ENCODE measurements at regions not wholly inside any gene's neighbourhood (a gene's known extent, or its start where the extent isn't known, plus 50 kb on each side); places are given as distances from the start of the nearest gene placed in this dataset.
"Not testable (repeated sequence)": the region's sequence is repeated elsewhere in the genome, so short reads cannot be mapped to it uniquely, and the experiment has no call there.

GRCh38 chr4:30860978-30861377 is 140.8 kb downstream of the PCDH7 start:
- Histone ChIP-seq H3K27ac (ENCODE audit: low read length) (no peak overlapping the region), H3K9me3 (ENCODE audit: control insufficient read depth in 1 of 2, low read length in 2 of 2) (no peaks in the 10 kb centered on the region), H3K4me1 (ENCODE audit: control insufficient read depth in 1 of 2, insufficient read depth in 2 of 2, low read length in 2 of 2) (peaks cover 0 to 12% of the 10 kb centered on the region in 2 donors), H3K4me3 (ENCODE audit: low read depth in 1 of 2, low read length in 2 of 2) (no peak overlapping the region), H3K27me3 (ENCODE audit: low read depth, low read length) (no peaks in the 10 kb centered on the region), H3K36me3 (ENCODE audit: control insufficient read depth in 1 of 2, insufficient read depth in 2 of 2, low read length in 2 of 2) (no peaks in the 10 kb centered on the region)

DNA sequence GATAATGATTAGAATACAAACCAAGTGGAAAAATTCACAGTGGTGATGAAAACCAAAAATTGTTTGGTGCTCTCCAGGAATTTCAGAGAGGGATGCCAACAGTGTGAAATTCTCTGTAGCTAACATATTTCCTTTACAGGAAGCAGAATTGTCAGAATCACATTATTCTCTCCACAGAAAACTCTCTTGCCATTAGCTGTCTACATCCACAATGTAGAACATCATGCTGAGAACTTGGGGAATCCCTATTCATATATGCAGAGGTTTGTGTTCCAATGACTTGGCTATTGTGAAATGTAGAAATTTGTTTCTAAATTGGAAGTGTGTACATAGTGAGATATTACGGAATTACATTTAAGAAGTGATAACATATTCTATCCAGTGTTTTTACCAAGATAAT is 142.0 kb downstream of the PCDH7 start:
- Histone ChIP-seq H3K27ac (ENCODE audit: low read length) (no peak overlapping the region), H3K4me1 (ENCODE audit: control insufficient read depth in 1 of 2, insufficient read depth in 2 of 2, low read length in 2 of 2) (peaks cover 0 to 12% of the 10 kb centered on the region in 2 donors), H3K36me3 (ENCODE audit: control insufficient read depth in 1 of 2, insufficient read depth in 2 of 2, low read length in 2 of 2) (no peaks in the 10 kb centered on the region), H3K9me3 (ENCODE audit: control insufficient read depth in 1 of 2, low read length in 2 of 2) (no peaks in the 10 kb centered on the region), H3K27me3 (ENCODE audit: low read depth, low read length) (no peaks in the 10 kb centered on the region), H3K4me3 (ENCODE audit: low read depth in 1 of 2, low read length in 2 of 2) (no peak overlapping the region)

DNA sequence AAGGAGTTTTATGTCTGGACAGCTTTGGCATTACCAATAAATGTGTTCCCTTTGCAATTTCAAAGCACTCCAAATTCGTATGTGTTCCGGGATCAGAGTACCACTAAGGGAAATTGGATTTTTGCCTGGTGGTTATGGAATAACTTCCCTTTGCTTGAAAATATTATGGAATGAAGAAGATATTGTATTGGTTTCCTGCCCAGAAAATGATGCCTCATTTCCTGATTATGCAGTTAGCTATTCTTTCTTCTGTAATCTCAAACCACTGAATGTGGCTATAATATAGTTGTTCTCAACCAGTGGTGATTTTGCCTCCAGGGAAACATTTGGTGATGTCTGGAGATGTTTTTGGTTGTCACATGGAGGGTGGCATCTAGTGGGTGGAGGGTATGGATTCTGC is 142.9 kb downstream of the PCDH7 start:
- Histone ChIP-seq H3K27ac (ENCODE audit: low read length) (no peak overlapping the region), H3K9me3 (ENCODE audit: control insufficient read depth in 1 of 2, low read length in 2 of 2) (no peaks in the 10 kb centered on the region), H3K4me1 (ENCODE audit: control insufficient read depth in 1 of 2, insufficient read depth in 2 of 2, low read length in 2 of 2) (peaks cover 0 to 12% of the 10 kb centered on the region in 2 donors), H3K36me3 (ENCODE audit: control insufficient read depth in 1 of 2, insufficient read depth in 2 of 2, low read length in 2 of 2) (no peaks in the 10 kb centered on the region), H3K4me3 (ENCODE audit: low read depth in 1 of 2, low read length in 2 of 2) (no peak overlapping the region), H3K27me3 (ENCODE audit: low read depth, low read length) (no peaks in the 10 kb centered on the region)

- H3K4me3 ChIP-seq (ENCODE audit: low read depth in 1 of 2, low read length in 2 of 2), result no peak overlapping the region
- H3K36me3 ChIP-seq (ENCODE audit: control insufficient read depth in 1 of 2, insufficient read depth in 2 of 2, low read length in 2 of 2), result no peaks in the 10 kb centered on the region
- no peaks in the 10 kb centered on the region for H3K27me3 ChIP-seq (ENCODE audit: low read depth, low read length)
- H3K27ac ChIP-seq (ENCODE audit: low read length), result peak overlapping the region; percentile 15
- peaks cover 0 to 5% of the 10 kb centered on the region in 2 donors for H3K4me1 ChIP-seq (ENCODE audit: control insufficient read depth in 1 of 2, insufficient read depth in 2 of 2, low read length in 2 of 2)
- no peaks in the 10 kb centered on the region for H3K9me3 ChIP-seq (ENCODE audit: control insufficient read depth in 1 of 2, low read length in 2 of 2)
These were observed 145.5 kb downstream of the PCDH7 start for GRCh38 chr4:30865691-30866090.

GRCh38 chr4:30866346-30866745 is 146.2 kb downstream of the PCDH7 start:
- H3K4me3 ChIP-seq (ENCODE audit: low read depth in 1 of 2, low read length in 2 of 2), result no peak overlapping the region
- H3K36me3 ChIP-seq (ENCODE audit: control insufficient read depth in 1 of 2, insufficient read depth in 2 of 2, low read length in 2 of 2), result no peaks in the 10 kb centered on the region
- peak overlapping the region; percentile 15 for H3K27ac ChIP-seq (ENCODE audit: low read length)
- H3K9me3 ChIP-seq (ENCODE audit: control insufficient read depth in 1 of 2, low read length in 2 of 2), result no peaks in the 10 kb centered on the region
- H3K27me3 ChIP-seq (ENCODE audit: low read depth, low read length), result no peaks in the 10 kb centered on the region
- H3K4me1 ChIP-seq (ENCODE audit: control insufficient read depth in 1 of 2, insufficient read depth in 2 of 2, low read length in 2 of 2), result peaks cover 0 to 5% of the 10 kb centered on the region in 2 donors

DNA sequence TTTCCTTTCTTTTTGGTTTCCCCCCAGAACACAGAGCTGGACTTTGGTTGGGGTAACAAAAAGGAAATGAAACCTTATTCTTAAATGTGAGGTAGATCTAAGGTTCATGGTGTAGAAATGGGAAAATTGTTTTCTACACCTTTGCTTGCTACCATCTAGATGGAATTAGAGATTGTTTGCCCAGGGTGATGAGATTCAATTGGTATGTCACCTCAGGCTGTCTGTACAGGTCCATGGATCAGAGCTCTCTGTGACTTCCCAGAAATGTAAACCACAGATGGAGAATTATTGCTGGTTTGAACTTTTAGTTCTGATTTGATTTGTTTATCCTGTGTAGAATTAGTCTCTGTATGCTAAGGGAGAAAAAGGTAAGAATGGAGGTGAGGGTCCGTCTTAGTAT is 146.7 kb downstream of the PCDH7 start:
- Histone ChIP-seq H3K4me3 (ENCODE audit: low read depth in 1 of 2, low read length in 2 of 2) (no peak overlapping the region), H3K9me3 (ENCODE audit: control insufficient read depth in 1 of 2, low read length in 2 of 2) (no peaks in the 10 kb centered on the region), H3K27ac (ENCODE audit: low read length) (peak overlapping the region; percentile 32), H3K36me3 (ENCODE audit: control insufficient read depth in 1 of 2, insufficient read depth in 2 of 2, low read length in 2 of 2) (no peaks in the 10 kb centered on the region), H3K4me1 (ENCODE audit: control insufficient read depth in 1 of 2, insufficient read depth in 2 of 2, low read length in 2 of 2) (peaks cover 0 to 5% of the 10 kb centered on the region in 2 donors), H3K27me3 (ENCODE audit: low read depth, low read length) (no peaks in the 10 kb centered on the region)

- H3K4me3 ChIP-seq (ENCODE audit: low read depth in 1 of 2, low read length in 2 of 2), result no peak overlapping the region
- peaks cover 0 to 5% of the 10 kb centered on the region in 2 donors for H3K4me1 ChIP-seq (ENCODE audit: control insufficient read depth in 1 of 2, insufficient read depth in 2 of 2, low read length in 2 of 2)
These were observed 147.3 kb downstream of the PCDH7 start for GRCh38 chr4:30867427-30867826.

GRCh38 chr4:30868111-30868895 is 148.1 kb downstream of the PCDH7 start:
- H3K9me3 ChIP-seq (ENCODE audit: control insufficient read depth in 1 of 2, low read length in 2 of 2), result no peaks in the 10 kb centered on the region
- no peaks in the 10 kb centered on the region for H3K36me3 ChIP-seq (ENCODE audit: control insufficient read depth in 1 of 2, insufficient read depth in 2 of 2, low read length in 2 of 2)
- H3K4me3 ChIP-seq (ENCODE audit: low read depth in 1 of 2, low read length in 2 of 2), result no peak overlapping the region
- H3K27me3 ChIP-seq (ENCODE audit: low read depth, low read length), result no peaks in the 10 kb centered on the region
- peak overlapping the region; percentile 32 for H3K27ac ChIP-seq (ENCODE audit: low read length)
- no peaks in the 10 kb centered on the region for H3K4me1 ChIP-seq (ENCODE audit: control insufficient read depth in 1 of 2, insufficient read depth in 2 of 2, low read length in 2 of 2)

More at GRCh38 chr4:30867427-30867826, 147.3 kb downstream of the PCDH7 start:
- H3K36me3 ChIP-seq (ENCODE audit: control insufficient read depth in 1 of 2, insufficient read depth in 2 of 2, low read length in 2 of 2), result no peaks in the 10 kb centered on the region
- peak overlapping the region; percentile 32 for H3K27ac ChIP-seq (ENCODE audit: low read length)
- no peaks in the 10 kb centered on the region for H3K27me3 ChIP-seq (ENCODE audit: low read depth, low read length)
- no peaks in the 10 kb centered on the region for H3K9me3 ChIP-seq (ENCODE audit: control insufficient read depth in 1 of 2, low read length in 2 of 2)

DNA sequence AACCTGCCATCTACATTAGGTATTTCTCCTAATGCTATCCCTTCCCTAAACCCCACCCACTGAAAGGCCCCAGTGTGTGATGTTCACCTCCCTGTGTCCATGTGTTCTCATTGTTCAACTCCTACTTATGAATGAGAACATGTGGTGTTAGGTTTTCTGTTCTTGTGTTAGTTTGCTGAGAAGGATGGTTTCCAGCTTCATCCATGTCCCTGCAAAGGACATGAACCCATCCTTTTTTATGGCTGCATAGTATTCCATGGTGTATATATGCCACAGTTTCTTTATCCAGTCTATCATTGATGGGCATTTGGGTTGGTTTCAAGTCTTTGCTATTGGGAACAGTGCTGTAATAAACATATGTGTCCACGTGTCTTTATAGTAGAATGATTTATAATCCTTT is 149.2 kb downstream of the PCDH7 start:
- not testable (repeated sequence) for H3K4me3 ChIP-seq (ENCODE audit: low read depth in 1 of 2, low read length in 2 of 2); H3K36me3 ChIP-seq (ENCODE audit: control insufficient read depth in 1 of 2, insufficient read depth in 2 of 2, low read length in 2 of 2); H3K9me3 ChIP-seq (ENCODE audit: control insufficient read depth in 1 of 2, low read length in 2 of 2); H3K4me1 ChIP-seq (ENCODE audit: control insufficient read depth in 1 of 2, insufficient read depth in 2 of 2, low read length in 2 of 2); H3K27me3 ChIP-seq (ENCODE audit: low read depth, low read length); H3K27ac ChIP-seq (ENCODE audit: low read length)

DNA sequence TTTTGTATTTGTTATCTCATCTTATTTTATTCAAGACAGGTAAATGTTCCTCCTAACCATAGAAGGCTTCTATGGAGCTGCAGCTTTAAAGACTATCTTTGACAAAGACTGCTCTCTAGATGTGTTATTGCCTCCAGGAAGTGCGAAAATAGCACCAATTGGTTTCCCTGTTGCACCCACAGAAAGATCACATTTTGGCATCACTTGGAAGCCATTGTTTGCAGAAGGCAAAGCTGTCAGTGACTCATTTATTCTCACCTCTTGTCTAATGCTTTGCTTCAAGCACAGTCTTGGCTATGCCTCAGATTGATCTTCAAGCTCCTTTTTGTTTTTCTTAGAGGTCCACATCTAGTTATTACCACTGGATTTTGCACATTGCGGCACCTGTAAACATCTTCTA is 150.3 kb downstream of the PCDH7 start:
- no peaks in the 10 kb centered on the region for H3K27me3 ChIP-seq (ENCODE audit: low read depth, low read length)
- no peaks in the 10 kb centered on the region for H3K4me1 ChIP-seq (ENCODE audit: control insufficient read depth in 1 of 2, insufficient read depth in 2 of 2, low read length in 2 of 2)
- no peak overlapping the region for H3K4me3 ChIP-seq (ENCODE audit: low read depth in 1 of 2, low read length in 2 of 2)
- no peaks in the 10 kb centered on the region for H3K9me3 ChIP-seq (ENCODE audit: control insufficient read depth in 1 of 2, low read length in 2 of 2)
- H3K27ac ChIP-seq (ENCODE audit: low read length), result no peak overlapping the region
- no peaks in the 10 kb centered on the region for H3K36me3 ChIP-seq (ENCODE audit: control insufficient read depth in 1 of 2, insufficient read depth in 2 of 2, low read length in 2 of 2)

DNA sequence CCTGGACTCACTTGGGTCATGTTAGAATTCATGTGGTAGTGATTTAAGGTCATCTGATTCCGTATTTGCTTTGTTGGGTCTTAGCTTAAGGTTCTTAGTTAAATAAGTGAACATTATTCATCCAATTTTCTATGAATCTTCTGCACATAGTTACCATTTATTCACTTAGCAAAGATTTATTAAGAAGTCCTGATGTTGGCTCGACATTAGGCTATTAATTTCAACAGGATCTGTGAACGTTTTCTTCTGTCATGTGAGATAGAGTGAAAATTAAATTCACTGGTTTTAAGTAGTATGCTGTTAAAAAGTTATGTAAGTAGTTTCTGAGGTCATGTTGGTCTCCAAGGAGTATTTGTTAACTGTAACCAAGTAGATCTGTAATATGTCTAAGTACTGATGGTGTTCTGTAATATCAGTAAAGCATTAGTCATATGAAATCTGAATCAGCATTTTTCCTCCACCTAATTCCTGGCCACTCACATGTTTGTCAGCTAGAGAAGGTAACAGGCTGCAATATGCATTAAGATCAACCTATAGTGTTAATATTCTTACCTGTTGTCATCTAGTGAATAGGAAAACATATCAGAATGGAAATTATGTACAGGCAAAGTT is 155.6 kb downstream of the PCDH7 start:
- no peaks in the 10 kb centered on the region for H3K36me3 ChIP-seq (ENCODE audit: control insufficient read depth in 1 of 2, insufficient read depth in 2 of 2, low read length in 2 of 2)
- no peak overlapping the region for H3K27ac ChIP-seq (ENCODE audit: low read length)
- no peaks in the 10 kb centered on the region for H3K4me1 ChIP-seq (ENCODE audit: control insufficient read depth in 1 of 2, insufficient read depth in 2 of 2, low read length in 2 of 2)
- no peak overlapping the region for H3K4me3 ChIP-seq (ENCODE audit: low read depth in 1 of 2, low read length in 2 of 2)
- H3K27me3 ChIP-seq (ENCODE audit: low read depth, low read length), result no peaks in the 10 kb centered on the region
- H3K9me3 ChIP-seq (ENCODE audit: control insufficient read depth in 1 of 2, low read length in 2 of 2), result no peaks in the 10 kb centered on the region
